Transverse colon (tissue), 3 donors: ENCODE measurements at regions not wholly inside any gene's neighbourhood (a gene's known extent, or its start where the extent isn't known, plus 50 kb on each side); places are given as distances from the start of the nearest gene placed in this dataset.

Source experiments
- POLR2A ChIP-seq: fragments of 450-650 bp; IDR thresholded peaks from one replicate; pipeline ENCODE4 v1.6.1; 2016; ENCODE audit warnings: antibody characterized with exemption, mild to moderate bottlenecking, moderate library complexity
- TF ChIP-seq, protein P1 (sequence below), 5 experiments: fragments of 200-600 bp in 3 of 5; fragments of 450-650 bp in 2 of 5; sonication (generic) in 3 of 5; IDR thresholded peaks; 1 replicate in 2 of 5; 2 replicates in 3 of 5; pipeline ENCODE4 v1.5.1; 2016 to 2017; ENCODE audit warnings: antibody characterized with exemption in 5 of 5, inconsistent platforms in 3 of 5, mild to moderate bottlenecking in 2 of 5, moderate library complexity in 1 of 5

DNA sequence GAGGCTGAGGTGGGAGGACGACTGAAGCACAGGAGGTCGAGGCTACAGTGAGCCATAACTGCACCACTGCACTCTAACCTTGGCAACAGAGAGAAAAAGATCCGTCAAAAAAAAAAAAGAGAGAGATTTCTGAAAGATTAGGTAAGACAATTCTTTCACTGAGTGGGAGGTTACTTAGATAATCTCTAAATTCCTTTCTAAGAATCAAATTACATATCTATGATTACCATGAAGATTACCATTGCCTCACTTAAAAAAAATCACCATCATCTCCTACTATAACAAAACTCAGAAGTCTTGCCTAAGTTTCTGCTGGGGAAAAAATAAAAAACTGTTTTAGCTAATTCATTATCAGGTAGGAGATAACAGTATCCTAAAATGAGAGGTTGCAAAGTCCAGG lies 366.7 kb downstream of the DUSP6 start:
- TF ChIP-seq, protein P1, sequence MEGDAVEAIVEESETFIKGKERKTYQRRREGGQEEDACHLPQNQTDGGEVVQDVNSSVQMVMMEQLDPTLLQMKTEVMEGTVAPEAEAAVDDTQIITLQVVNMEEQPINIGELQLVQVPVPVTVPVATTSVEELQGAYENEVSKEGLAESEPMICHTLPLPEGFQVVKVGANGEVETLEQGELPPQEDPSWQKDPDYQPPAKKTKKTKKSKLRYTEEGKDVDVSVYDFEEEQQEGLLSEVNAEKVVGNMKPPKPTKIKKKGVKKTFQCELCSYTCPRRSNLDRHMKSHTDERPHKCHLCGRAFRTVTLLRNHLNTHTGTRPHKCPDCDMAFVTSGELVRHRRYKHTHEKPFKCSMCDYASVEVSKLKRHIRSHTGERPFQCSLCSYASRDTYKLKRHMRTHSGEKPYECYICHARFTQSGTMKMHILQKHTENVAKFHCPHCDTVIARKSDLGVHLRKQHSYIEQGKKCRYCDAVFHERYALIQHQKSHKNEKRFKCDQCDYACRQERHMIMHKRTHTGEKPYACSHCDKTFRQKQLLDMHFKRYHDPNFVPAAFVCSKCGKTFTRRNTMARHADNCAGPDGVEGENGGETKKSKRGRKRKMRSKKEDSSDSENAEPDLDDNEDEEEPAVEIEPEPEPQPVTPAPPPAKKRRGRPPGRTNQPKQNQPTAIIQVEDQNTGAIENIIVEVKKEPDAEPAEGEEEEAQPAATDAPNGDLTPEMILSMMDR (IDR thresholded peaks at IDR 0.05): no peak
- no peak for TF ChIP-seq POLR2A
